ENCODE measurements at regions not wholly inside any gene's neighbourhood (a gene's known extent, or its start where the extent isn't known, plus 50 kb on each side); places are given as distances from the start of the nearest gene placed in this dataset.
"Not testable (repeated sequence)": the region's sequence is repeated elsewhere in the genome, so short reads cannot be mapped to it uniquely, and the experiment has no call there.

DNA sequence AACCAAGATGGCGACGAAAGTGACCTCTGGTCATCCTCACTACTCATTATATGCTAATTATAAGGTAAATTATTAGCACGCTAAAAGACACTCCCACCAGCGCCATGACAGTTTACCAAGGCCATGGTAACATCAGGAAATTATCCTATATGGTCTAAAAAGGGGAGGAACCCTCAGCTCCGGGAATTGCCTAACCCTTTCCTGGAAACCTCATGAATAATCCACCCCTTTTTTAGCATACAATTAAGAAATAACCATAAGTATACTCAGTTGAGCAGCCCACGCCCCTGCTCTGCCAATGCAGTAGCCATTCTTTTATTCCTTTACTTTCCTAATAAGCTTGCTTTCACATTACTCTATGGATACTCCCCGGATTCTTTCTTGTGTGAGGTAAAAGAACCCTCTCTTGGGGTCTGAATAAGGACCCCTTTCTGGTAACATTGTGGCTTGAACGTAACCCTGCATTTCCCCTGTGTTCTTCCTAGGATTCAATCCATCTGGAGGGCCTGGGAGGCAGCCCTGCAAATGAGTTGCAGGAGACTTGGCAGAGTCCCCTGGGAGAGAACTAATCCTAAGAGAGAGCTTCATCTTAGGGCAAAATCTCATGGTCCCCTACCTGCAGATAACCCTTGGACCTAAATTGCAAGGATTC lies 225.6 kb upstream of the JARID2 start:
- Histone ChIP-seq H3K4me3 (ENCODE audit: low read length) (no peak overlapping the region), H3K4me1 (ENCODE audit: control insufficient read depth, low read length) (peaks cover 9% of the 10 kb centered on the region), H3K36me3 (ENCODE audit: control insufficient read depth, low read length) (no peaks in the 10 kb centered on the region), H3K4me2 (ENCODE audit: low read length) (no peak overlapping the region), H3K27ac (ENCODE audit: low read depth, low read length) (no peak overlapping the region), H3K9me2 (replicated peaks; ENCODE audit: control insufficient read depth, low read length) (no peaks in the 10 kb centered on the region), H3K9me3 (ENCODE audit: control insufficient read depth, insufficient read depth, low read length) (no peaks in the 10 kb centered on the region), H3F3A (ENCODE audit: control insufficient read depth, insufficient read depth) (no peaks in the 10 kb centered on the region), H4K20me1 (ENCODE audit: control insufficient read depth, insufficient read depth, low read depth, low read length) (no peaks in the 10 kb centered on the region), H3K27me3 (ENCODE audit: control insufficient read depth, low read length) (peaks cover 6% of the 10 kb centered on the region), H3K79me2 (ENCODE audit: control insufficient read depth, low read length) (no peaks in the 10 kb centered on the region)
- no peak for TF ChIP-seq EZH2phosphoT487 (IDR thresholded peaks at IDR 0.05; ENCODE audit: borderline replicate concordance, low read length)
- TF ChIP-seq, protein P1, sequence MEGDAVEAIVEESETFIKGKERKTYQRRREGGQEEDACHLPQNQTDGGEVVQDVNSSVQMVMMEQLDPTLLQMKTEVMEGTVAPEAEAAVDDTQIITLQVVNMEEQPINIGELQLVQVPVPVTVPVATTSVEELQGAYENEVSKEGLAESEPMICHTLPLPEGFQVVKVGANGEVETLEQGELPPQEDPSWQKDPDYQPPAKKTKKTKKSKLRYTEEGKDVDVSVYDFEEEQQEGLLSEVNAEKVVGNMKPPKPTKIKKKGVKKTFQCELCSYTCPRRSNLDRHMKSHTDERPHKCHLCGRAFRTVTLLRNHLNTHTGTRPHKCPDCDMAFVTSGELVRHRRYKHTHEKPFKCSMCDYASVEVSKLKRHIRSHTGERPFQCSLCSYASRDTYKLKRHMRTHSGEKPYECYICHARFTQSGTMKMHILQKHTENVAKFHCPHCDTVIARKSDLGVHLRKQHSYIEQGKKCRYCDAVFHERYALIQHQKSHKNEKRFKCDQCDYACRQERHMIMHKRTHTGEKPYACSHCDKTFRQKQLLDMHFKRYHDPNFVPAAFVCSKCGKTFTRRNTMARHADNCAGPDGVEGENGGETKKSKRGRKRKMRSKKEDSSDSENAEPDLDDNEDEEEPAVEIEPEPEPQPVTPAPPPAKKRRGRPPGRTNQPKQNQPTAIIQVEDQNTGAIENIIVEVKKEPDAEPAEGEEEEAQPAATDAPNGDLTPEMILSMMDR (IDR thresholded peaks at IDR 0.05; ENCODE audit: low read depth, low read length, poor library complexity, severe bottlenecking), result no peak

DNA sequence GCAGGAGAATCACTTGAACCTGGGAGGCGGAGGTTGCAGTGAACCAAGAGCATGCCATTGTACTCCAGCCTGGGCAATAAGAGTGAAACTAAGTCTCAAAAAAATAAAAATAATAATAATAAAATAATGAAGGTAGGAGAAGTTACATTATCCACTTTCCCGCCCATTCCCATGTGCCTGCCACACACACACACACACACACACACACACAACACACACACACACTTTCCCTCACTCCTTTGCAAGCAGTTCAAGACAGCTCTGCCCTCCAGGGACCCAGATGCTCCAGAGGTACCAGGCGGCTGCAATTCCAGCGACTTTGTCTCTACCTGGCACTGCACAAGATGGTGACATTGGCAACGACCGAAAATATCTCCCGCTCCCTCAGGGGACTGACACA lies 224.8 kb upstream of the JARID2 start:
- Histone ChIP-seq H3F3A (ENCODE audit: control insufficient read depth, insufficient read depth) (no peaks in the 10 kb centered on the region), H3K4me3 (ENCODE audit: low read length) (no peak overlapping the region), H3K79me2 (ENCODE audit: control insufficient read depth, low read length) (no peaks in the 10 kb centered on the region), H4K20me1 (ENCODE audit: control insufficient read depth, insufficient read depth, low read depth, low read length) (no peaks in the 10 kb centered on the region), H3K4me1 (ENCODE audit: control insufficient read depth, low read length) (peaks cover 9% of the 10 kb centered on the region), H3K4me2 (ENCODE audit: low read length) (no peak overlapping the region), H3K9me3 (ENCODE audit: control insufficient read depth, insufficient read depth, low read length) (no peaks in the 10 kb centered on the region), H3K36me3 (ENCODE audit: control insufficient read depth, low read length) (no peaks in the 10 kb centered on the region), H3K27me3 (ENCODE audit: control insufficient read depth, low read length) (peaks cover 5% of the 10 kb centered on the region), H3K9me2 (replicated peaks; ENCODE audit: control insufficient read depth, low read length) (no peaks in the 10 kb centered on the region), H3K27ac (ENCODE audit: low read depth, low read length) (no peak overlapping the region)
- TF ChIP-seq, protein P1 (IDR thresholded peaks at IDR 0.05; ENCODE audit: low read depth, low read length, poor library complexity, severe bottlenecking), result no peak
- TF ChIP-seq EZH2phosphoT487 (IDR thresholded peaks at IDR 0.05; ENCODE audit: borderline replicate concordance, low read length), result no peak

DNA sequence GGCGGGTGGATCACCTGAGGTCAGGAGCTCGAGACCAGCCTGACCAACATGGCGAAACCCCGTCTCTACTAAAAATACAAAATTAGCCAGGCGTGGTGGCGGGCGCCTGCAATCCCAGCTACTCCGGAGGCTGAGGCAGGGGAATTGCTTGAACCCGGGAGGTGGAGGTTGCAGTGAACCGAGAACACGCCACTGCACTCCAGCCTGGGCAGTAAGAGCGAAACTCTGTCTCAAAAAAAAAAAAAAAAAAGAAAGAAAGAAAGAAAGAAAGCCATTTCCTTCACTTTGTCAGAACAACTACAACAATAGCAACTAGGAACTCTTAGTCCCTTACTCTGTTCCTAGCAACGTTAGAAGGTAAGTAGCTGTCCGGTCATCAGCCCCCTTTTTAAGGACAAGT lies 222.9 kb upstream of the JARID2 start:
- not testable (repeated sequence) for H3K79me2 ChIP-seq (ENCODE audit: control insufficient read depth, low read length); H3F3A ChIP-seq (ENCODE audit: control insufficient read depth, insufficient read depth); H3K9me2 ChIP-seq (replicated peaks; ENCODE audit: control insufficient read depth, low read length); H3K27ac ChIP-seq (ENCODE audit: low read depth, low read length); H4K20me1 ChIP-seq (ENCODE audit: control insufficient read depth, insufficient read depth, low read depth, low read length); H3K4me1 ChIP-seq (ENCODE audit: control insufficient read depth, low read length); H3K9me3 ChIP-seq (ENCODE audit: control insufficient read depth, insufficient read depth, low read length); H3K4me2 ChIP-seq (ENCODE audit: low read length); H3K27me3 ChIP-seq (ENCODE audit: control insufficient read depth, low read length); H3K4me3 ChIP-seq (ENCODE audit: low read length); H3K36me3 ChIP-seq (ENCODE audit: control insufficient read depth, low read length)

DNA sequence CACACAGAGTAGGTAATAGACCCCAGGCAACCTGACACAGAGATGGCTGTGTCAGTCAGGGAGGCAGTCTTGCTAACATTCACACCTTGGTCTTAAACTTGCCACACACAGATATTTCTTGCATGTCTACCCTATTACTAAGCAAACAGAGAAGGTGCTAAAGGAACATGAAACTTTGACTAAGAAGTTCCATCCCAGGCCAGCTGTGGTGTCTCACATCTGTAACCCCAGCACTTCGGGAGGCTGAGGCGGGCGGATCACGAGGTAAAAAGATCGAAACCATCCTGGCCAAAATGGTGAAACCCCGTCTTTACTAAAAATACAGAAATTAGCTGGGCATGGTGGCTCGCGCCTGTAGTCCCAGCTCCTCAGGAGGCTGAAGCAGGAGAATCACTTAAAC lies 222.4 kb upstream of the JARID2 start:
- H4K20me1 ChIP-seq (ENCODE audit: control insufficient read depth, insufficient read depth, low read depth, low read length), result no peaks in the 10 kb centered on the region
- no peak overlapping the region for H3K27ac ChIP-seq (ENCODE audit: low read depth, low read length)
- no peaks in the 10 kb centered on the region for H3K27me3 ChIP-seq (ENCODE audit: control insufficient read depth, low read length)
- H3K79me2 ChIP-seq (ENCODE audit: control insufficient read depth, low read length), result no peaks in the 10 kb centered on the region
- no peaks in the 10 kb centered on the region for H3F3A ChIP-seq (ENCODE audit: control insufficient read depth, insufficient read depth)
- H3K4me3 ChIP-seq (ENCODE audit: low read length), result no peak overlapping the region
- no peak for TF ChIP-seq EZH2phosphoT487 (IDR thresholded peaks at IDR 0.05; ENCODE audit: borderline replicate concordance, low read length)
- no peak overlapping the region for H3K4me2 ChIP-seq (ENCODE audit: low read length)
- no peaks in the 10 kb centered on the region for H3K9me2 ChIP-seq (replicated peaks; ENCODE audit: control insufficient read depth, low read length)
- no peaks in the 10 kb centered on the region for H3K36me3 ChIP-seq (ENCODE audit: control insufficient read depth, low read length)
- no peaks in the 10 kb centered on the region for H3K4me1 ChIP-seq (ENCODE audit: control insufficient read depth, low read length)
- H3K9me3 ChIP-seq (ENCODE audit: control insufficient read depth, insufficient read depth, low read length), result no peaks in the 10 kb centered on the region
